ENCODE measurements at regions not wholly inside any gene's neighbourhood (a gene's known extent, or its start where the extent isn't known, plus 50 kb on each side); places are given as distances from the start of the nearest gene placed in this dataset.

GRCh38 chr4:30586850-30587249 lies 133.3 kb upstream of the PCDH7 start:
- ChIA-PET CTCF (ENCODE audit: partially characterized antibody) (interaction anchor here (0.6 kb wide), 1 partner anchor 1101 kb away, joined by 3 read pairs; no protein-coding TSS in a partner anchor), POLR2A (ENCODE audit: partially characterized antibody) (no interaction called here)
- H2AFZ ChIP-seq (ENCODE audit: low read length): no peak overlapping the region
- H3K36me3 ChIP-seq (ENCODE audit: control insufficient read depth in 2 of 4, insufficient read depth in 4 of 4, low read length in 3 of 4): no peaks in the 10 kb centered on the region
- no peak overlapping the region; the same call in 1 of the 2 replicates for H4K8ac ChIP-seq (ENCODE audit: extremely low read depth, insufficient read depth, low read length)
- no peak overlapping the region for H2BK12ac ChIP-seq (ENCODE audit: low read depth, low read length)
- no peak overlapping the region for H3K4me3 ChIP-seq (ENCODE audit: extremely low read depth in 1 of 4, insufficient read depth in 2 of 4, low read depth in 3 of 4, low read length in 4 of 4)
- no peak overlapping the region for H2BK120ac ChIP-seq (replicated peaks; ENCODE audit: low read depth, low read length)
- H3K23me2 ChIP-seq (ENCODE audit: low read depth, low read length): no peaks in the 10 kb centered on the region
- DNase-seq (ENCODE audit: low read depth in 1 of 2, low spot score in 2 of 2): no peak
- H3K23ac ChIP-seq (ENCODE audit: insufficient read length): no peak overlapping the region
- no peak for FAIRE-seq
- no peak overlapping the region for H3K18ac ChIP-seq (ENCODE audit: extremely low read depth, low read length)
- H3K79me1 ChIP-seq (ENCODE audit: low read depth, low read length): no peaks in the 10 kb centered on the region
- H2BK15ac ChIP-seq (ENCODE audit: low read length): no peak overlapping the region
- H2AK5ac ChIP-seq (ENCODE audit: low read depth, low read length): no peak overlapping the region
- H3K4ac ChIP-seq (replicated peaks; ENCODE audit: insufficient read length, low read depth, low read length): no peak overlapping the region
- no peak overlapping the region for H2BK20ac ChIP-seq (ENCODE audit: low read length)
- H3K9ac ChIP-seq (replicated peaks in 1 of 4; ENCODE audit: extremely low read depth in 1 of 4, low read depth in 3 of 4, low read length in 3 of 4): no peak overlapping the region
- no peaks in the 10 kb centered on the region for H4K20me1 ChIP-seq (replicated peaks in 1 of 2; ENCODE audit: control insufficient read depth in 1 of 2, insufficient read depth in 2 of 2, low read length in 2 of 2)
- H3K4me1 ChIP-seq (replicated peaks in 1 of 4; ENCODE audit: control insufficient read depth in 3 of 4, insufficient read depth in 4 of 4, low read length in 3 of 4): no peaks in the 10 kb centered on the region
- WGBS, 2 experiments (ENCODE audit: extremely low coverage in 1 of 2, insufficient coverage in 1 of 2, insufficient read length in 1 of 2, insufficient replicate concordance in 2 of 2, low coverage in 1 of 2, low lambda C conversion rate in 2 of 2, missing lambda C conversion rate in 1 of 2): 91% methylated on average over 9 of the region's 9 CpGs; no CpG with 5 or more reads in 1 of the 2 experiments
- no peak overlapping the region for H3K56ac ChIP-seq (replicated peaks; ENCODE audit: insufficient read length, low read depth, low read length)
- no peak overlapping the region for H3K27ac ChIP-seq (ENCODE audit: low read depth, low read length)
- no peak overlapping the region for H3K14ac ChIP-seq (ENCODE audit: insufficient read length)
- H2BK5ac ChIP-seq (ENCODE audit: low read depth, low read length): no peak overlapping the region
- no peak overlapping the region for H3K4me2 ChIP-seq (ENCODE audit: insufficient read depth in 1 of 2, low read depth in 2 of 2, low read length in 2 of 2)
- TF ChIP-seq GTF2F1 (IDR thresholded peaks at IDR 0.05; ENCODE audit: borderline replicate concordance, low read depth, low read length) (no peak), CTBP2 (IDR thresholded peaks at IDR 0.05; ENCODE audit: borderline replicate concordance, insufficient read depth, insufficient read length, low read length) (no peak), TBP (IDR thresholded peaks at IDR 0.05; ENCODE audit: low read depth, low read length) (no peak), KDM1A (IDR thresholded peaks at IDR 0.05; ENCODE audit: borderline replicate concordance, low read length) (no peak)
- H3K27me3 ChIP-seq (replicated peaks in 1 of 4; ENCODE audit: control insufficient read depth in 3 of 4, extremely low read depth in 1 of 4, insufficient read depth in 3 of 4, low read length in 3 of 4): no peaks in the 10 kb centered on the region
- no peak overlapping the region for H4K91ac ChIP-seq (replicated peaks; ENCODE audit: insufficient read length, low read length)
- no peak overlapping the region for H4K5ac ChIP-seq (ENCODE audit: insufficient read length, low read depth, low read length)
- H3K79me2 ChIP-seq (ENCODE audit: control insufficient read depth in 1 of 2, insufficient read depth in 2 of 2, low read length in 2 of 2): no peaks in the 10 kb centered on the region
- H3K9me3 ChIP-seq (ENCODE audit: insufficient read depth in 2 of 2, low read depth in 1 of 2, low read length in 1 of 2): no peaks in the 10 kb centered on the region
